ENCODE measurements at regions not wholly inside any gene's neighbourhood (a gene's known extent, or its start where the extent isn't known, plus 50 kb on each side); places are given as distances from the start of the nearest gene placed in this dataset.

DNA sequence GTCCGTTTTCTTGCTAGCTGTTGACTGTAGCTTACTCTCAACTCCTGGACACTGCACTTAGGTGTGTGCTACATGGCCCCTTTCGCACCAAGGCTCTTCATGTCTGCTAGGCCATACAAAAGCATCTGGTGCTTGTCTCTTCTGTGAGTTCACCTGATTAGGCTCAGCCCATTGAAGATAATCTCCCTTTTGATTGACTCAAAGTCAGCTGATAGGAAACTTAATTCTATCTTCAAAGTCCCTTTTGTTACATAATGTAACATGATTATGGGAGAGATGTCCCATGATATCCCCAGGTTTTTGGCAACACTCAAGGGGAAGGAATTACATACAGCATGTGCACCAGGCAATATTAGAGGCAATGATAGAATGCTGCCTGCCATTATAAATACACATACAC is 263.0 kb upstream of the JAG1 start:
- TF ChIP-seq POLR2A (IDR thresholded peaks at IDR 0.05) (no peak), EP300 (IDR thresholded peaks at IDR 0.05) (no peak)
- TF ChIP-seq, protein P1, sequence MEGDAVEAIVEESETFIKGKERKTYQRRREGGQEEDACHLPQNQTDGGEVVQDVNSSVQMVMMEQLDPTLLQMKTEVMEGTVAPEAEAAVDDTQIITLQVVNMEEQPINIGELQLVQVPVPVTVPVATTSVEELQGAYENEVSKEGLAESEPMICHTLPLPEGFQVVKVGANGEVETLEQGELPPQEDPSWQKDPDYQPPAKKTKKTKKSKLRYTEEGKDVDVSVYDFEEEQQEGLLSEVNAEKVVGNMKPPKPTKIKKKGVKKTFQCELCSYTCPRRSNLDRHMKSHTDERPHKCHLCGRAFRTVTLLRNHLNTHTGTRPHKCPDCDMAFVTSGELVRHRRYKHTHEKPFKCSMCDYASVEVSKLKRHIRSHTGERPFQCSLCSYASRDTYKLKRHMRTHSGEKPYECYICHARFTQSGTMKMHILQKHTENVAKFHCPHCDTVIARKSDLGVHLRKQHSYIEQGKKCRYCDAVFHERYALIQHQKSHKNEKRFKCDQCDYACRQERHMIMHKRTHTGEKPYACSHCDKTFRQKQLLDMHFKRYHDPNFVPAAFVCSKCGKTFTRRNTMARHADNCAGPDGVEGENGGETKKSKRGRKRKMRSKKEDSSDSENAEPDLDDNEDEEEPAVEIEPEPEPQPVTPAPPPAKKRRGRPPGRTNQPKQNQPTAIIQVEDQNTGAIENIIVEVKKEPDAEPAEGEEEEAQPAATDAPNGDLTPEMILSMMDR (IDR thresholded peaks at IDR 0.05) = no peak
